Keratinocyte (primary cell): ENCODE measurements at regions not wholly inside any gene's neighbourhood (a gene's known extent, or its start where the extent isn't known, plus 50 kb on each side); places are given as distances from the start of the nearest gene placed in this dataset.

Source experiments
- EZH2 ChIP-seq: IDR thresholded peaks from one replicate; pipeline ENCODE4 v1.6.1; 2012; ENCODE audit warnings: inconsistent platforms, mild to moderate bottlenecking, low read length, moderate library complexity
- TF ChIP-seq, protein P1 (sequence below), 3 experiments: IDR thresholded peaks in 1 of 3; conservative IDR thresholded peaks in 1 of 3; optimal IDR thresholded peaks in 1 of 3; 2 replicates in 2 of 3; 3 replicates in 1 of 3; pipeline versions ENCODE3 to v1.5.1; 2011; ENCODE audit warnings: low read length in 3 of 3, mild to moderate bottlenecking in 3 of 3, moderate library complexity in 2 of 3, control low read depth in 1 of 3, inconsistent platforms in 1 of 3; ENCODE audit not compliant: insufficient read depth in 2 of 3; ENCODE audit errors: extremely low read depth in 1 of 3

DNA sequence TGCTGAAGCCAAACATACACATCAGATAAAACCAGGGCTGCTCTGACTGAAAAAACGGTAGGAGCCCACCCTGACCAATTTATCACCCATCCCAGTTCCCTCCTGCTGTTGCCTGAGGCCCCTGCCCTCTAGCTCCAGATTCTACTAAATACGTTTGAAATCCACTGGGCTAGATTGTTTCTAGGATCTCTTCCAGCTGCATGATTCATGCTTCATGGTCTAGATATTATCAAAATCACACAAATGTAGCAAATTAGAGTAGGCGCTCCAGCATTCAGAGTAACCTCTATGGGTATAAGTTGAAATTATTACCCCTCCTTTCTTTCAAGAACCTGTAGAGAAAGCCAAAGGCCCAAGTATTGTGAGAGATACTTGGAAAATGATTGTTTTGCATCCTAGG, 151.2 kb upstream of the FAM13C start:
- TF ChIP-seq, protein P1, sequence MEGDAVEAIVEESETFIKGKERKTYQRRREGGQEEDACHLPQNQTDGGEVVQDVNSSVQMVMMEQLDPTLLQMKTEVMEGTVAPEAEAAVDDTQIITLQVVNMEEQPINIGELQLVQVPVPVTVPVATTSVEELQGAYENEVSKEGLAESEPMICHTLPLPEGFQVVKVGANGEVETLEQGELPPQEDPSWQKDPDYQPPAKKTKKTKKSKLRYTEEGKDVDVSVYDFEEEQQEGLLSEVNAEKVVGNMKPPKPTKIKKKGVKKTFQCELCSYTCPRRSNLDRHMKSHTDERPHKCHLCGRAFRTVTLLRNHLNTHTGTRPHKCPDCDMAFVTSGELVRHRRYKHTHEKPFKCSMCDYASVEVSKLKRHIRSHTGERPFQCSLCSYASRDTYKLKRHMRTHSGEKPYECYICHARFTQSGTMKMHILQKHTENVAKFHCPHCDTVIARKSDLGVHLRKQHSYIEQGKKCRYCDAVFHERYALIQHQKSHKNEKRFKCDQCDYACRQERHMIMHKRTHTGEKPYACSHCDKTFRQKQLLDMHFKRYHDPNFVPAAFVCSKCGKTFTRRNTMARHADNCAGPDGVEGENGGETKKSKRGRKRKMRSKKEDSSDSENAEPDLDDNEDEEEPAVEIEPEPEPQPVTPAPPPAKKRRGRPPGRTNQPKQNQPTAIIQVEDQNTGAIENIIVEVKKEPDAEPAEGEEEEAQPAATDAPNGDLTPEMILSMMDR (optimal IDR thresholded peaks at IDR 0.05 in 1 of 3, IDR thresholded peaks at IDR 0.05 in 1 of 3, conservative IDR thresholded peaks at IDR 0.05 in 1 of 3; ENCODE audit: extremely low read depth in 1 of 3, insufficient read depth in 2 of 3, low read length in 3 of 3) = no peak
- TF ChIP-seq EZH2 = no peak
